ENCODE measurements at regions not wholly inside any gene's neighbourhood (a gene's known extent, or its start where the extent isn't known, plus 50 kb on each side); places are given as distances from the start of the nearest gene placed in this dataset.

- H3K27me3 ChIP-seq (ENCODE audit: insufficient read depth, insufficient read length): no peaks in the 10 kb centered on the region
- H3K9ac ChIP-seq (ENCODE audit: insufficient read length, low read depth): no peak overlapping the region
- H3K4me1 ChIP-seq (ENCODE audit: insufficient read depth, insufficient read length): peaks cover 2% of the 10 kb centered on the region
- H3K36me3 ChIP-seq (ENCODE audit: insufficient read depth, insufficient read length, low read length): no peaks in the 10 kb centered on the region
- TF ChIP-seq SUZ12 (IDR thresholded peaks at IDR 0.05; ENCODE audit: extremely low read depth, insufficient read depth, insufficient read length) (no peak), YY1 (IDR thresholded peaks at IDR 0.05; ENCODE audit: insufficient read depth, insufficient read length) (no peak), ZNF274 (IDR thresholded peaks at IDR 0.05; ENCODE audit: low read depth, low read length) (no peak)
- no peak overlapping the region for H3K4me3 ChIP-seq (ENCODE audit: insufficient read length, low read depth)
- H3K9me3 ChIP-seq (ENCODE audit: insufficient read depth, low read length): no peaks in the 10 kb centered on the region; the same call in 1 of the 2 replicates
- DNase-seq (ENCODE audit: low read depth, low spot score): no peak
Measured at GRCh38 chr9:12633016-12633765, 60.0 kb upstream of the TYRP1 start.

GRCh38 chr9:12640016-12640587 is 53.1 kb upstream of the TYRP1 start:
- Histone ChIP-seq H3K9ac (ENCODE audit: insufficient read length, low read depth) (no peak overlapping the region), H3K36me3 (ENCODE audit: insufficient read depth, insufficient read length, low read length) (no peaks in the 10 kb centered on the region), H3K27me3 (ENCODE audit: insufficient read depth, insufficient read length) (no peaks in the 10 kb centered on the region), H3K4me1 (ENCODE audit: insufficient read depth, insufficient read length) (no peaks in the 10 kb centered on the region), H3K9me3 (ENCODE audit: insufficient read depth, low read length) (no peaks in the 10 kb centered on the region), H3K4me3 (ENCODE audit: insufficient read length, low read depth) (no peak overlapping the region)
- peak; percentile 43 for DNase-seq (ENCODE audit: low read depth, low spot score)
- TF ChIP-seq SUZ12 (IDR thresholded peaks at IDR 0.05; ENCODE audit: extremely low read depth, insufficient read depth, insufficient read length) (no peak), YY1 (IDR thresholded peaks at IDR 0.05; ENCODE audit: insufficient read depth, insufficient read length) (no peak), ZNF274 (IDR thresholded peaks at IDR 0.05; ENCODE audit: low read depth, low read length) (no peak)

DNA sequence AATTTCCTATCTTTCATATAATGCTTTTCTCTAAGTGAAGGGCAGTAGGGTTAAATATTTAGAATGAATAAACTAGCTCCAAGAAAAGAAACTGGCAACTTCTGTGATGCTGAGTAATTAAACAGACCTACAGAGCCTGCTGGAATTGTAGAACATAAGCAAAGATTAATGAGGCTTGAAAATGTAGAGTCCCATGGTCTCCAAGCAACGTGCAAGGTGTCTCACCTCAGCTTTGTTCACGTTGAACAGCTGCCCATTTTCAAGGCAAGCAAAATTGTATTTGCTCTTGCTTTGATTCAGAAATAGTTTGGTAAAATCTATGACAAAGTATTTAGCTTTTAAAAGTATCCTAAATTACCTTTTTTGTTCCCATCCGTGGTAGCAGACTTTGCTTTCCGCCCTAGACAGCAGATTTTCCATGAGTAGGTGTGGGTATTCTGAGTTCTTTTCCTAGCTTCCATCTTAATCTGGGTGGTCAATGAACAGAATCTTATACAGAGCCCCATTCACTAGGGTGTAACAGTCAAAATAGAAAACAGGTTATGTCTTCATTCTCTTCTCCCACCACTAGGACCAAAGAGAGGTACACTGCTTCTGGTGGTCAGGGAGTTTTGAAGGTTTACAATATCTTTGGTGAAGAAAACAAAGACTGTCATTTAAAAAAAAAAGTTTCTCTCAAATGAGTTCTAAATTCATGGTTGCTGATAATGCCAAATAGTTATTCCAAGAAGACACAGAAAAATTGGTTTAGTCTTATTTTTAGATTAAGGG is 52.1 kb upstream of the TYRP1 start:
- H3K4me3 ChIP-seq (ENCODE audit: insufficient read length, low read depth): no peak overlapping the region
- no peaks in the 10 kb centered on the region for H3K4me1 ChIP-seq (ENCODE audit: insufficient read depth, insufficient read length)
- DNase-seq (ENCODE audit: low read depth, low spot score): no peak
- TF ChIP-seq ZNF274 (IDR thresholded peaks at IDR 0.05; ENCODE audit: low read depth, low read length) (no peak), YY1 (IDR thresholded peaks at IDR 0.05; ENCODE audit: insufficient read depth, insufficient read length) (no peak), SUZ12 (IDR thresholded peaks at IDR 0.05; ENCODE audit: extremely low read depth, insufficient read depth, insufficient read length) (no peak)
- no peaks in the 10 kb centered on the region for H3K27me3 ChIP-seq (ENCODE audit: insufficient read depth, insufficient read length)
- no peak overlapping the region for H3K9ac ChIP-seq (ENCODE audit: insufficient read length, low read depth)
- no peaks in the 10 kb centered on the region for H3K9me3 ChIP-seq (ENCODE audit: insufficient read depth, low read length)
- no peaks in the 10 kb centered on the region for H3K36me3 ChIP-seq (ENCODE audit: insufficient read depth, insufficient read length, low read length)
